Aorta (tissue), 5 donors: ENCODE measurements at regions not wholly inside any gene's neighbourhood (a gene's known extent, or its start where the extent isn't known, plus 50 kb on each side); places are given as distances from the start of the nearest gene placed in this dataset.
"Not testable (repeated sequence)": the region's sequence is repeated elsewhere in the genome, so short reads cannot be mapped to it uniquely, and the experiment has no call there.

Experiments
- ATAC-seq: fragments of 200-7000 bp; cut with Tn5 transposase; one replicate; pipeline ENCODE4 v1.9.1; 2022; ENCODE audit warnings: moderate library complexity; ENCODE audit not compliant: low FRiP score
- DNase-seq, 2 donors: peaks; one replicate each; pipeline ENCODE4 v3.0.0-alpha.2; 2020
- H3K27ac ChIP-seq, 2 donors: one replicate each; pipeline ENCODE4 v1.5.1; 2013; ENCODE audit warnings: low read length in 2 of 2, mild to moderate bottlenecking in 2 of 2, moderate library complexity in 2 of 2, control low read depth in 1 of 2, inconsistent platforms in 1 of 2, low read depth in 1 of 2
- H3K27me3 ChIP-seq, 2 donors: one replicate each; pipeline ENCODE4 v1.6.1; 2013; ENCODE audit warnings: control low read depth in 1 of 2, low read length in 1 of 2, mild to moderate bottlenecking in 1 of 2, moderate library complexity in 1 of 2; ENCODE audit not compliant: insufficient read depth in 2 of 2, control insufficient read depth in 1 of 2
- H3K36me3 ChIP-seq, 2 donors: one replicate each; pipeline ENCODE4 v1.6.1; 2013; ENCODE audit warnings: control low read depth in 1 of 2, low read length in 1 of 2, mild to moderate bottlenecking in 1 of 2; ENCODE audit not compliant: insufficient read depth in 2 of 2, control insufficient read depth in 1 of 2
- H3K4me1 ChIP-seq, 2 donors: one replicate each; pipeline ENCODE4 v1.6.1; 2013; ENCODE audit warnings: low read length in 2 of 2, control low read depth in 1 of 2, mild to moderate bottlenecking in 1 of 2, moderate library complexity in 1 of 2; ENCODE audit not compliant: insufficient read depth in 2 of 2, control insufficient read depth in 1 of 2
- H3K4me3 ChIP-seq, 2 donors: one replicate each; pipeline ENCODE4 v1.5.1; 2013; ENCODE audit warnings: low read length in 2 of 2, control low read depth in 1 of 2, mild to moderate bottlenecking in 1 of 2
- H3K9me3 ChIP-seq: one replicate; pipeline ENCODE4 v1.6.1; 2013; ENCODE audit warnings: mild to moderate bottlenecking, low read length; ENCODE audit not compliant: control insufficient read depth
- WGBS, 2 donors: extraction: QIAGEN DNeasy Blood & Tissue Kit; methylation state at CpG; one replicate each; pipeline ENCODE4 v1.1.7; 2013; 5-methylcytosine and 5-hydroxymethylcytosine counted together
- intact Hi-C, 2 donors: fragments of 100-400 bp; cut with DNase I; formaldehyde crosslinking; loops; one replicate each; pipeline versions ENCODE4 v1.14.2 to v1.15.0; 2022
- donor health status: healthy with polysubstance abuse.
- donor health status: Bipolar disorder and iron deficiency.
- donor health status: DM: no; HTN: no; CAD: no.
- donor health status: DM: no; HTN: no; CAD: no.
- donor health status: DM: yes; HTN: yes; CAD: no.

GRCh38 chr6:92681401-92681800 lies 738.0 kb downstream of the EPHA7 start:
- Histone ChIP-seq H3K4me3 (no peak overlapping the region), H3K36me3 (no peaks in the 10 kb centered on the region), H3K27me3 (no peaks in the 10 kb centered on the region), H3K27ac (no peak overlapping the region), H3K9me3 (no peaks in the 10 kb centered on the region), H3K4me1 (no peaks in the 10 kb centered on the region)
- no peak for DNase-seq
- intact Hi-C loops, result no loop called here
- WGBS, 2 donors, result 86 to 88% methylated on average over 1 of the region's 1 CpG
- ATAC-seq, result no peak

DNA sequence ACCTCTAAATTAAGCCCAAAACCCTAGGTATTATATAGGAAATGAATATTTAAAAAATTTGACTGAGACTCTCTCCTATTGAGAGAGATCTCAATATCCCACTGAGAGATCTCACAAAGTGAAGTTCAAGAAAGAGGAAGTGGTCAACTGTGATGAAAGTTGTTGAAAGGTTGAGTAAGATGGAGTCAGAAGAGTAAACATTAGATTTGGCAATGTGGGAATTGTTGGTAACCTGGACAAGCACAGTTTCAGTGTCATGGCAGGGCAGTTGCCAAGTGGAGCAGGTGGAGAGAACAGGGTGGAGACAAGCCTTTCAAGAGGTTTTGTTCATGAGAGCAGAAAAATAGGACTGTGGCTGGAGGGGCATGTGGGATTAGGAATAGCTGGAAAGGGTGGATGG lies 747.9 kb downstream of the EPHA7 start:
- H3K36me3 ChIP-seq, H3K4me1 ChIP-seq, H3K27me3 ChIP-seq, H3K9me3 ChIP-seq, DNase-seq, H3K27ac ChIP-seq, H3K4me3 ChIP-seq, ATAC-seq, intact Hi-C loops: not testable (repeated sequence)

- no peak overlapping the region for H3K4me3 ChIP-seq
- no peaks in the 10 kb centered on the region for H3K9me3 ChIP-seq
- no peaks in the 10 kb centered on the region for H3K27me3 ChIP-seq
- 6 to 10% methylated on average over 5 of the region's 5 CpGs for WGBS, 2 donors
- intact Hi-C loops, result no loop called here
- no peaks in the 10 kb centered on the region for H3K36me3 ChIP-seq
- ATAC-seq (no peak), DNase-seq (no peak)
- no peaks in the 10 kb centered on the region for H3K4me1 ChIP-seq
- H3K27ac ChIP-seq, result no peak overlapping the region
Observed at GRCh38 chr6:92667843-92668242, 751.5 kb downstream of the EPHA7 start.

DNA sequence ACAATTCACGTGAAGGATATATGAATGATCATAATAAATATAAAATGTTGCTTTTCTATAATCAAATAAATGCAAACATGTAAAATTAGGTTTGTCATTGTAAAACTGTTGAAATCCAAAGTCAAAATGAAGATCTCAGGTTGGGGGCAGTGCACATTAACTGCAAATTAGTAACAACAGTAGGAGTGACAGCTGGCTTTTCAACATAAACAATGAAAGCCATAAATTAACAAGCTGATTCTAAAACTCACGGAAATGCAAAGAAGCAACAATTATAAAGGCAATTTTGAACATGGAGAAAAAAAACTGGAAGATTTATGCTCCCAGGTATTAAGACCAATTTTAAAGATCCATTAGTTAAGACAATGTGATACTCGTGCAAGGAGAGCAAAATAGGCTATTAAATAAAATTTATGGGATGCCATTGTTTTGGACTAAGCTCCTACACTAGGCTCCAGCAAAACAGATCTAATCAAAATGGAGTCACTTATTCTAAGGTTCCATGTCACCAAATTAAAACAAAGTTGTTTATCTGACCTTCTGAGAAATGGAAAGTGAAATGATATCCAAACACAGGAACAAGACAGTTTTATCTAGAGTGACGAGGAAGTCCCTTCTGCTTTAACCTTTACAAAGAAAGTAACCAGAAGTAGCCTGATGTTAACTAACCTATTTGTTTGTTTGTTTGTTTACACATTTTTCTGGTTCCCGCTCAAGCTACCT lies 770.8 kb downstream of the EPHA7 start:
- Histone ChIP-seq H3K4me1 (no peaks in the 10 kb centered on the region), H3K27ac (no peak overlapping the region), H3K27me3 (no peaks in the 10 kb centered on the region), H3K9me3 (no peaks in the 10 kb centered on the region), H3K36me3 (no peaks in the 10 kb centered on the region), H3K4me3 (no peak overlapping the region)
- no peak for ATAC-seq
- DNase-seq, result no peak
- 56 to 67% methylated on average over 5 of the region's 5 CpGs for WGBS, 2 donors
- intact Hi-C loops, result no loop called here

- H3K36me3 ChIP-seq, result no peaks in the 10 kb centered on the region
- whole genome bisulfite sequencing, 2 donors, result 18 to 27% methylated on average over 5 of the region's 5 CpGs
- no peak overlapping the region for H3K4me3 ChIP-seq
- H3K27ac ChIP-seq, result no peak overlapping the region
- no peak for ATAC-seq
- H3K4me1 ChIP-seq, result no peaks in the 10 kb centered on the region
- no peak for DNase-seq
- intact Hi-C loops, result no loop called here
- no peaks in the 10 kb centered on the region for H3K9me3 ChIP-seq
- H3K27me3 ChIP-seq, result no peaks in the 10 kb centered on the region
Observed at GRCh38 chr6:92647630-92648029, 771.7 kb downstream of the EPHA7 start.

- not testable (repeated sequence) for ATAC-seq
- 72 to 82% methylated on average over 25 of the region's 25 CpGs for WGBS, 2 donors
Observed at GRCh38 chr6:92644104-92644791, 775.1 kb downstream of the EPHA7 start.

GRCh38 chr6:92635553-92636153 lies 783.7 kb downstream of the EPHA7 start:
- no peak overlapping the region for H3K27ac ChIP-seq
- intact Hi-C loops, result no loop called here
- H3K4me3 ChIP-seq, result no peak overlapping the region
- H3K36me3 ChIP-seq, result no peaks in the 10 kb centered on the region
- ATAC-seq (no peak), DNase-seq (no peak)
- WGBS, 2 donors, result 67 to 71% methylated on average over 3 of the region's 3 CpGs
- no peaks in the 10 kb centered on the region for H3K4me1 ChIP-seq
- no peaks in the 10 kb centered on the region for H3K27me3 ChIP-seq
- no peaks in the 10 kb centered on the region for H3K9me3 ChIP-seq

More at GRCh38 chr6:92644104-92644791, 775.1 kb downstream of the EPHA7 start:
- H3K4me3 ChIP-seq, intact Hi-C loops, H3K27me3 ChIP-seq, H3K27ac ChIP-seq, H3K4me1 ChIP-seq, H3K36me3 ChIP-seq, H3K9me3 ChIP-seq: not testable (repeated sequence)
- DNase-seq, result peak; percentile 65 to 74

- H3K4me3 ChIP-seq, result no peak overlapping the region
- no peaks in the 10 kb centered on the region for H3K36me3 ChIP-seq
- no peak for DNase-seq
- intact Hi-C loops, result no loop called here
- H3K27ac ChIP-seq, result no peak overlapping the region
- H3K27me3 ChIP-seq, result no peaks in the 10 kb centered on the region
- no peaks in the 10 kb centered on the region for H3K4me1 ChIP-seq
- WGBS, 2 donors, result 59 to 61% methylated on average over 3 of the region's 3 CpGs
- no peak for ATAC-seq
- H3K9me3 ChIP-seq, result no peaks in the 10 kb centered on the region
Observed at GRCh38 chr6:92634561-92634960, 784.8 kb downstream of the EPHA7 start.

DNA sequence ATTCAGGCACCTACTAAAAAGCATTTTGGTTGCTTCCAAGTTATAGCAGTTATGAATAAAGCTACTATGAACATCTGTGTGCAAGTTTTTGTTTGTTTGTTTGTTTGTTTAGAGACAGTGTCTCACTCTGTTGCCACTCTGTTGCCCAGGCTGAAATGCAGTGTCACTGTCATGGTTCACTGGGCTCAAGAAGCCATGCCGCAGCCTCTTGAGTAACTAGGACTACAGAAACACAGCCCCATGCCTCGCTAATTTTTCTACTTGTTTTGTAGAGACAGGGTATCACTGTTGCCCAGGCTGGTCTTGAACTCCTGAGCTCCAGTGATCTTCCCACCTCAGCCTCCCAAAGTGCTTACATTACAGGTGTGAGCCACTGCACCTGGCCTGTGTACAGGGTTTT lies 795.9 kb downstream of the EPHA7 start:
- Histone ChIP-seq H3K36me3 (no peaks in the 10 kb centered on the region), H3K4me3 (no peak overlapping the region), H3K9me3 (no peaks in the 10 kb centered on the region), H3K27ac (no peak overlapping the region), H3K4me1 (no peaks in the 10 kb centered on the region), H3K27me3 (no peaks in the 10 kb centered on the region)
- WGBS, 2 donors, result 69 to 84% methylated on average over 2 of the region's 2 CpGs
- no peak for ATAC-seq
- intact Hi-C loops, result no loop called here
- no peak for DNase-seq
